Stimulated activated naive CD8-positive, alpha-beta T cell treated with anti-CD3 and anti-CD28 coated beads, Interleukin-15, Interleukin-2, amounts not matched to agents 100 U/mL and 50 U/mL, for 24 hours (primary cell): ENCODE measurements at regions not wholly inside any gene's neighbourhood (a gene's known extent, or its start where the extent isn't known, plus 50 kb on each side); places are given as distances from the start of the nearest gene placed in this dataset.

ENCODE experiments used
- ATAC-seq: fragments of 150-1000 bp; cut with Tn5 transposase; one replicate; pipeline ENCODE4 v1.10.0; 2021
- DNase-seq: peaks from one replicate; pipeline ENCODE4 v3.0.0; 2021

- DNase-seq (no peak), ATAC-seq (no peak)
Measured at GRCh38 chr11:42179216-42179615, 719.8 kb upstream of the LRRC4C start.

- ATAC-seq (no peak), DNase-seq (no peak)
Measured at GRCh38 chr11:42195289-42196013, 736.0 kb upstream of the LRRC4C start.

GRCh38 chr11:42200311-42200710 lies 740.9 kb upstream of the LRRC4C start:
- no peak for ATAC-seq
- DNase-seq, result no peak

GRCh38 chr11:42201603-42202148 lies 742.2 kb upstream of the LRRC4C start:
- no peak for ATAC-seq
- DNase-seq, result no peak

- ATAC-seq, result no peak
- DNase-seq, result no peak
Measured at GRCh38 chr11:42205518-42205917, 746.1 kb upstream of the LRRC4C start.

GRCh38 chr11:42225664-42226063 lies 766.2 kb upstream of the LRRC4C start:
- ATAC-seq (no peak), DNase-seq (no peak)

- ATAC-seq, result no peak
Measured at GRCh38 chr11:42232673-42233072, 773.2 kb upstream of the LRRC4C start.

GRCh38 chr11:42234451-42234951 lies 775.0 kb upstream of the LRRC4C start:
- DNase-seq (no peak), ATAC-seq (no peak)

More at GRCh38 chr11:42232673-42233072, 773.2 kb upstream of the LRRC4C start:
- no peak for DNase-seq

- DNase-seq (no peak), ATAC-seq (no peak)
Measured at GRCh38 chr11:42237701-42238235, 778.3 kb upstream of the LRRC4C start.

- DNase-seq (no peak), ATAC-seq (no peak)
Measured at GRCh38 chr11:42239188-42239587, 779.7 kb upstream of the LRRC4C start.

- ATAC-seq, result no peak
Measured at GRCh38 chr11:42243385-42243784, 783.9 kb upstream of the LRRC4C start.

GRCh38 chr11:42244376-42244775 lies 784.9 kb upstream of the LRRC4C start:
- DNase-seq (no peak), ATAC-seq (no peak)

More at GRCh38 chr11:42243385-42243784, 783.9 kb upstream of the LRRC4C start:
- no peak for DNase-seq

- DNase-seq, result no peak
- no peak for ATAC-seq
Measured at GRCh38 chr11:42249401-42249800, 789.9 kb upstream of the LRRC4C start.

GRCh38 chr11:42249956-42250355 lies 790.5 kb upstream of the LRRC4C start:
- no peak for ATAC-seq
- DNase-seq, result no peak

- DNase-seq (no peak), ATAC-seq (no peak)
Measured at GRCh38 chr11:42251984-42252383, 792.5 kb upstream of the LRRC4C start.

- no peak for ATAC-seq
- no peak for DNase-seq
Measured at GRCh38 chr11:42253156-42253555, 793.7 kb upstream of the LRRC4C start.

GRCh38 chr11:42255906-42256305 lies 796.5 kb upstream of the LRRC4C start:
- DNase-seq, result no peak
- ATAC-seq, result no peak

GRCh38 chr11:42257534-42257933 lies 798.1 kb upstream of the LRRC4C start:
- ATAC-seq (no peak), DNase-seq (no peak)

GRCh38 chr11:42265072-42265471 lies 805.6 kb upstream of the LRRC4C start:
- DNase-seq (no peak), ATAC-seq (no peak)

GRCh38 chr11:42271306-42271705 lies 811.9 kb upstream of the LRRC4C start:
- no peak for ATAC-seq

GRCh38 chr11:42273977-42274376 lies 814.5 kb upstream of the LRRC4C start:
- ATAC-seq, result no peak

More at GRCh38 chr11:42271306-42271705, 811.9 kb upstream of the LRRC4C start:
- DNase-seq, result no peak

GRCh38 chr11:42296910-42297309 lies 837.5 kb upstream of the LRRC4C start:
- no peak for ATAC-seq
- DNase-seq, result no peak

More at GRCh38 chr11:42273977-42274376, 814.5 kb upstream of the LRRC4C start:
- no peak for DNase-seq

GRCh38 chr11:42299780-42300179 lies 840.3 kb upstream of the LRRC4C start:
- no peak for ATAC-seq
- DNase-seq, result no peak

- ATAC-seq, result no peak
Measured at GRCh38 chr11:42301777-42302176, 842.3 kb upstream of the LRRC4C start.

More at GRCh38 chr11:42301777-42302176, 842.3 kb upstream of the LRRC4C start:
- no peak for DNase-seq
